HS-5 (cell line): ENCODE measurements at regions not wholly inside any gene's neighbourhood (a gene's known extent, or its start where the extent isn't known, plus 50 kb on each side); places are given as distances from the start of the nearest gene placed in this dataset.
"Not testable (repeated sequence)": the region's sequence is repeated elsewhere in the genome, so short reads cannot be mapped to it uniquely, and the experiment has no call there.

Experiments
- DNase-seq: peaks from one replicate; pipeline ENCODE4 v3.0.0-alpha.2; 2012; ENCODE audit warnings: low read depth

- not testable (repeated sequence) for DNase-seq
Measured at GRCh38 chr17:72472853-72473390, 352.1 kb downstream of the SOX9 start.

GRCh38 chr17:72474243-72474642 is 353.4 kb downstream of the SOX9 start:
- DNase-seq, result no peak

- no peak for DNase-seq
Measured at GRCh38 chr17:72474719-72475477, 354.1 kb downstream of the SOX9 start.

GRCh38 chr17:72476134-72476533 is 355.3 kb downstream of the SOX9 start:
- no peak for DNase-seq

GRCh38 chr17:72476575-72476986 is 355.8 kb downstream of the SOX9 start:
- DNase-seq, result no peak

GRCh38 chr17:72477491-72477890 is 356.7 kb downstream of the SOX9 start:
- no peak for DNase-seq

- DNase-seq, result no peak
Measured at GRCh38 chr17:72479113-72479512, 358.3 kb downstream of the SOX9 start.

GRCh38 chr17:72481572-72481971 is 360.8 kb downstream of the SOX9 start:
- DNase-seq, result no peak

GRCh38 chr17:72485596-72485995 is 364.8 kb downstream of the SOX9 start:
- no peak for DNase-seq

GRCh38 chr17:72486806-72487205 is 366.0 kb downstream of the SOX9 start:
- no peak for DNase-seq

GRCh38 chr17:72487731-72488494 is 367.1 kb downstream of the SOX9 start:
- no peak for DNase-seq

GRCh38 chr17:72488555-72489271 is 367.9 kb downstream of the SOX9 start:
- no peak for DNase-seq

- no peak for DNase-seq
Measured at GRCh38 chr17:72489272-72489641, 368.4 kb downstream of the SOX9 start.

- DNase-seq, result no peak
Measured at GRCh38 chr17:72491102-72491501, 370.3 kb downstream of the SOX9 start.

GRCh38 chr17:72492494-72492893 is 371.7 kb downstream of the SOX9 start:
- no peak for DNase-seq

- no peak for DNase-seq
Measured at GRCh38 chr17:72492941-72493340, 372.1 kb downstream of the SOX9 start.

GRCh38 chr17:72494566-72494965 is 373.7 kb downstream of the SOX9 start:
- DNase-seq, result no peak

- DNase-seq, result no peak
Measured at GRCh38 chr17:72496461-72496860, 375.6 kb downstream of the SOX9 start.

GRCh38 chr17:72497915-72498314 is 377.1 kb downstream of the SOX9 start:
- DNase-seq, result no peak

- DNase-seq, result no peak
Measured at GRCh38 chr17:72498364-72499210, 377.8 kb downstream of the SOX9 start.
